OCI-LY1 (cell line): ENCODE measurements at regions not wholly inside any gene's neighbourhood (a gene's known extent, or its start where the extent isn't known, plus 50 kb on each side); places are given as distances from the start of the nearest gene placed in this dataset.

Source experiments
- EZH2 ChIP-seq: fragments of 200-600 bp; sonication (generic), shearing (Covaris generic); IDR thresholded peaks from 2 replicates; pipeline ENCODE4 v1.8.0; 2017; ENCODE audit warnings: borderline replicate concordance, mixed run types, mild to moderate bottlenecking, antibody characterized with exemption, low read length, moderate library complexity, mixed read lengths
- TF ChIP-seq, protein P1 (sequence below): fragments of 200-600 bp; sonication (generic), shearing (Covaris generic); IDR thresholded peaks from 2 replicates; pipeline ENCODE4 v1.5.1; 2017; ENCODE audit warnings: mild to moderate bottlenecking, antibody characterized with exemption, low read length, moderate library complexity, mixed read lengths

DNA sequence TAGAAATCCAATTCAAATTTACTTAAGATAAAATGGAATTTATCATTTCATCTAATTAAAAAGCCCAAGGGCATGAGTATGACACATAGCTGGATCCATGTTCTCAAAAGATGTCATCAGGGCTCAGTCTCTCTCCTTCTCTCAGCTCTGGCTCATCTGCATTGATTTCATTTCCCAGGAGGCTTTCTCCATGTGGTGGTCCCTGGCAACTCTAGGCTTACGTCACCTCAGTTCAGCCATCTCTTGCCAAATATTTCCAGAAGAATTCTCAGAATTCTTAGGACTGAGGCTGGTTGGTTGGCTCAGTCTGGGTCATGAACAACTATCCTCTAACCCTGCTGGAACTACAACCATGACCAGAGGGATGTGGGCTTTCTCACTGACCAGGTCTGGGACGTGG is 65.3 kb downstream of the FOS start:
- TF ChIP-seq, protein P1, sequence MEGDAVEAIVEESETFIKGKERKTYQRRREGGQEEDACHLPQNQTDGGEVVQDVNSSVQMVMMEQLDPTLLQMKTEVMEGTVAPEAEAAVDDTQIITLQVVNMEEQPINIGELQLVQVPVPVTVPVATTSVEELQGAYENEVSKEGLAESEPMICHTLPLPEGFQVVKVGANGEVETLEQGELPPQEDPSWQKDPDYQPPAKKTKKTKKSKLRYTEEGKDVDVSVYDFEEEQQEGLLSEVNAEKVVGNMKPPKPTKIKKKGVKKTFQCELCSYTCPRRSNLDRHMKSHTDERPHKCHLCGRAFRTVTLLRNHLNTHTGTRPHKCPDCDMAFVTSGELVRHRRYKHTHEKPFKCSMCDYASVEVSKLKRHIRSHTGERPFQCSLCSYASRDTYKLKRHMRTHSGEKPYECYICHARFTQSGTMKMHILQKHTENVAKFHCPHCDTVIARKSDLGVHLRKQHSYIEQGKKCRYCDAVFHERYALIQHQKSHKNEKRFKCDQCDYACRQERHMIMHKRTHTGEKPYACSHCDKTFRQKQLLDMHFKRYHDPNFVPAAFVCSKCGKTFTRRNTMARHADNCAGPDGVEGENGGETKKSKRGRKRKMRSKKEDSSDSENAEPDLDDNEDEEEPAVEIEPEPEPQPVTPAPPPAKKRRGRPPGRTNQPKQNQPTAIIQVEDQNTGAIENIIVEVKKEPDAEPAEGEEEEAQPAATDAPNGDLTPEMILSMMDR = no peak
- no peak for TF ChIP-seq EZH2
